Gastroesophageal sphincter (tissue), 3 donors: ENCODE measurements at regions not wholly inside any gene's neighbourhood (a gene's known extent, or its start where the extent isn't known, plus 50 kb on each side); places are given as distances from the start of the nearest gene placed in this dataset.

Source experiments
- POLR2A ChIP-seq, 2 donors: fragments of 450-650 bp; IDR thresholded peaks; one replicate each; pipeline ENCODE4 v1.6.1; 2017; ENCODE audit warnings: antibody characterized with exemption in 2 of 2, mild to moderate bottlenecking in 2 of 2, moderate library complexity in 1 of 2
- TF ChIP-seq, protein P1 (sequence below), 4 experiments: fragments of 200-600 bp in 2 of 4; fragments of 450-650 bp in 2 of 4; sonication (generic) in 1 of 4; IDR thresholded peaks; one replicate each; pipeline ENCODE4 v1.5.1; 2017 to 2019; ENCODE audit warnings: antibody characterized with exemption in 4 of 4, mild to moderate bottlenecking in 2 of 4, moderate library complexity in 2 of 4

DNA sequence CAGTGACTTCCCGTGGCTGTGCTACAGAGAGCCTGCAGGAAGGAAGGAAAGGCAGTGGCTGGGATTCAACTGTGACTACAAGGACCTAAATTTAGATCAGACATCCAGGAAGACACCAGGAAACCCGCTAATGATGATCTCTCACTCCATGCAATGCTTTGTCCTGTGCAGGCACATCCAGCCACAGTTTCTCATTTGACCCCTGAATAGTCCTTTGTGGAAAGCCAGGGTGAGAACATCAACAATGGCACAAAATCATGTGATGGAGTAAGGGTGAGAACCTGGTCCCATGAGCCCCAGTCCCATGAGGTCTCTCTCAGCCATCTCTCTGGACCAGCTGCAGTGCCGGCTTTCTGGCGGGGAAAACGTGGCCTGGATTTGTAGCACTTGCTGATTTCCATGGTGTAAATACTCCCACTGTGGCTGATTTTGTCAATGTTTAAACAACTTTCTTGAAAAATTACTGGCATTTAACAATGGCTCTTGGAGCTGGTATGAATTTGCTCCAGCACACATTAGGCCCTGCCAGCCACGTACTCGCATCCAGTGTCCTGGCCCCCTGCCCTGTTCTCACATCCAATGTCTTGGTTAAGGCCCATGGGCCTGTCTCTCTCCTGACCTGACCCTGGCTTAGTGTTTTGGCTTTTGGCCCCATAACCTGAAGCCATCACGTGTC, 159.0 kb upstream of the HAAO start:
- TF ChIP-seq, protein P1, sequence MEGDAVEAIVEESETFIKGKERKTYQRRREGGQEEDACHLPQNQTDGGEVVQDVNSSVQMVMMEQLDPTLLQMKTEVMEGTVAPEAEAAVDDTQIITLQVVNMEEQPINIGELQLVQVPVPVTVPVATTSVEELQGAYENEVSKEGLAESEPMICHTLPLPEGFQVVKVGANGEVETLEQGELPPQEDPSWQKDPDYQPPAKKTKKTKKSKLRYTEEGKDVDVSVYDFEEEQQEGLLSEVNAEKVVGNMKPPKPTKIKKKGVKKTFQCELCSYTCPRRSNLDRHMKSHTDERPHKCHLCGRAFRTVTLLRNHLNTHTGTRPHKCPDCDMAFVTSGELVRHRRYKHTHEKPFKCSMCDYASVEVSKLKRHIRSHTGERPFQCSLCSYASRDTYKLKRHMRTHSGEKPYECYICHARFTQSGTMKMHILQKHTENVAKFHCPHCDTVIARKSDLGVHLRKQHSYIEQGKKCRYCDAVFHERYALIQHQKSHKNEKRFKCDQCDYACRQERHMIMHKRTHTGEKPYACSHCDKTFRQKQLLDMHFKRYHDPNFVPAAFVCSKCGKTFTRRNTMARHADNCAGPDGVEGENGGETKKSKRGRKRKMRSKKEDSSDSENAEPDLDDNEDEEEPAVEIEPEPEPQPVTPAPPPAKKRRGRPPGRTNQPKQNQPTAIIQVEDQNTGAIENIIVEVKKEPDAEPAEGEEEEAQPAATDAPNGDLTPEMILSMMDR (IDR thresholded peaks at IDR 0.05) = no peak
- no peak for TF ChIP-seq POLR2A (IDR thresholded peaks at IDR 0.05)
